ENCODE measurements at regions not wholly inside any gene's neighbourhood (a gene's known extent, or its start where the extent isn't known, plus 50 kb on each side); places are given as distances from the start of the nearest gene placed in this dataset.

DNA sequence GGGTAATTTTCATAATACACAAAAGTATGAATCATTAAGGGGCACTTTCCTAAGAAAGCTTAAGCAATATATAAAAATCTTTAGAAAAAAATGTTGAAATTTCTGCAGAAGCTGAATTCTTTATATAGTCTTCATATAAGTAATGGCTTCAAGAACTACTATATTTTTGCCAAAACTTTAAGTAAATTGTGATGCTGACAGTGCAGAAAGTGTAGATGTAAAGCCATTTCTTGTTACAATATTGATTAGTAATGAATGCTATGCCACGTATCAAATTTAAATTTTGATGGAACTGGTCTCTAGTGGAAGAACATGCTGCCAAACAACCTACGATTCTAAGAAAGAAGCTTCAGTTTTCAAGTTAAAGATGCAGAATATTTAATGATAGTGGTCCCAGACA is 1210.0 kb downstream of the SLITRK1 start:
- no peak for DNase-seq

DNA sequence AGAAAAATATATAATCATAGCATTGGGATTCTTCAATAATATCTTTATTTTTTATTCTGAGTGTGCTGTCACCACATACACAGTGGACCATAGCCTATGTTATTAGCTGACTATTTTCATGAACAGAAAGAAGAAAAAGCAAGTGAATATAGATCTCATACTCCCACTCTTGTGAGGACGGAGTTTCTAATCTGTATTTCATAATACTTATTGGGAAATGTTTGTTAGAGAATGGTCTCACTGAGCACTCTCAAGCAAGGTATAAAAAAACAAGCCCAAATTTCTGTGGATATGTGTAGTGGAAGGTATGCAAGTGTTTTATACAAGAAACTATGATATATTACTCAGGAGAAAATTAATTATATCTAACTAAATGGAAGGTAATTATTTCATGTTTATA is 1218.1 kb downstream of the SLITRK1 start:
- no peak for DNase-seq

GRCh38 chr13:82661126-82661525 is 1221.1 kb downstream of the SLITRK1 start:
- no peak for DNase-seq

DNA sequence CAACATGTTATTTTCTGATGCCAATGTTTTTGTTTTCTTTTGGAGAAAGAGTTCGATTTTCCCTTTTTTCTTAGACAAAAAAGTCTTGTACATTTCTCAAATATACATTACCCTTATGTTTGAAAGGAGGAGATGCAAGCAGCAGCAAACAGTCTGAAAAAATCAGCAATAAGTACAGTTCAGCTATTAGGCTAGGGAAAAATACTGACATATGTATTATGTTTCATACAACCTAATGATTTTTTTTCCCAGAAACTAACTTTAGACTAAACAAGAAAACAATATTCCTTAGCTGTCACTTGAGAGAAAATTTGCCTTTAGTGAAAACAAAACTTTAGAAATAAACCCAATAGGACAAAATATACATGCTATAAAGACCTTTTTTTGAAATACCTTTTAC is 1223.5 kb downstream of the SLITRK1 start:
- no peak for DNase-seq

GRCh38 chr13:82657471-82657870 is 1224.8 kb downstream of the SLITRK1 start:
- DNase-seq = no peak

- DNase-seq = no peak
Measured at GRCh38 chr13:82654861-82655855, 1227.1 kb downstream of the SLITRK1 start.

DNA sequence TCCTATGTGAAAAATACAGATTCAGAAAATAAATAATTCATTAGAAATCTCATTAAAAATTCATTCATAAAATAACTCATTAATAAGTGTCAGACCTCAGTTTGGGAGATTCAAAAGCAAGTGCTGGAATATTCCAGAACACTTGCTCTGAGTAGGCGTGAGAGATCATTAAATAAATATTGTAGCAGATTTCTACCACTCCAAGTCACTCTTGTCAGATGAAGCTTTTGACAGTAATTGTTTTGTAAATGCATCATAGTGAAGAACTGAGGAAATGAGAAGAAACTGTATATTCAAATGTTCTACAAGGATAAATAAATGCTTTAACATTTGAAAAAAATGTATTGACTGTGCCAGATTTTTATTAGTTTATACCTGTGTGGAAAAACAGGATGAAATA is 1228.1 kb downstream of the SLITRK1 start:
- DNase-seq = no peak

DNA sequence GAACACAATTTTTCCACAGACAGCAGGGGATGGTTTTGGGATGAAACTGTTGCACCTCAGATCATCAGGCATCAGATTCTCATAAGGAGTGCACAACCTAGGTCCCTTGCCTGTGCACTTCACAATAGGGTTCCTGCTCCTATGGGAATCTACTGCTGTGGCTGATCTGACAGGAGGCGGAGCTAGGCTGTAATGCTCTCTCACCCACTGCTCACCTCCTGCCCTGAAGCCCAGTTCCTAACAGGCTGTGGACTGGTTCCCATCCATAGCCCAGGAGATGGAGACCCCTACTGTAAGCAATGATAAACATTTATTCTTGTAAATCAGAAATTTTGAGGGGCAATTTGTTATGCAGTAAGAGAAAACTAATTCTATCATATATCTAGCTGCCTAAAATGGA is 1234.7 kb downstream of the SLITRK1 start:
- DNase-seq = no peak

- DNase-seq = no peak
Measured at GRCh38 chr13:82636119-82636518, 1246.2 kb downstream of the SLITRK1 start.

GRCh38 chr13:82634946-82635345 is 1247.3 kb downstream of the SLITRK1 start:
- no peak for DNase-seq

DNA sequence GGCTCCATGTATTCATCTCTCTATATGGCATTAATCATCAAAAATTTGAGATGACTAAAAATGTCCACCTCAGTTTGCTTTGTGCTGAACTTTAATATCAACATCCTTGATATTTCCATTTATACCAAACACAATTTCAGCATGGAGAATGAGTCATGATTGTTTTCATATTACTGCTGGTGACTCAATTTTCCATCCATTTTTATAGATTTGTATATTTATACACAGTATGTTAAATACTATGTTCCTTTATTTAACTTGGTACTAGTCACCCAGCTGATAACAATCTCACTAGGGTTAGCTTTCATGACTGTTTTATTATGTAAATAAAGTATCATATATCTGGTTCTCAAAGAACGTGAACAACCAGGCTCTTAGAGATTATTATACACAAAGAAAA is 1255.1 kb downstream of the SLITRK1 start:
- no peak for DNase-seq

DNA sequence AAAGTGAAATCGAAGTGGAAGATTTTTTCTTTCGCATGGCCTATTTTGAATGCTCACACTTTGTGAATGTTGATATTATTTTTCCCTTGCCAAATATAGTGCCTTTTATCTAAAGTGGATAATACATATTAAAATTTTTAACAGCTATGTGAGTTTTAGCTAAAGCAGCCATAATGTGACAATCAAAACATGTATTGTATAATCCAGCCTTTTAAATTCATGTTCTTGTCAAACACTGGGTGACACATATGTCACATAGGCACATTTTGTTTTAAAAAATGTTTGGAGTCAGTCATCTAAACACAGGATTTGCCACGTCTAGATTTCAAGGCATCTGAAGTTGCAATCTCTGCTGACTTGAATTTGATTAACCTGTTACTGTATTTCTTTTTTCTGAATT is 1256.6 kb downstream of the SLITRK1 start:
- no peak for DNase-seq

GRCh38 chr13:82615043-82615442 is 1267.2 kb downstream of the SLITRK1 start:
- no peak for DNase-seq

GRCh38 chr13:82614086-82614485 is 1268.2 kb downstream of the SLITRK1 start:
- no peak for DNase-seq

DNA sequence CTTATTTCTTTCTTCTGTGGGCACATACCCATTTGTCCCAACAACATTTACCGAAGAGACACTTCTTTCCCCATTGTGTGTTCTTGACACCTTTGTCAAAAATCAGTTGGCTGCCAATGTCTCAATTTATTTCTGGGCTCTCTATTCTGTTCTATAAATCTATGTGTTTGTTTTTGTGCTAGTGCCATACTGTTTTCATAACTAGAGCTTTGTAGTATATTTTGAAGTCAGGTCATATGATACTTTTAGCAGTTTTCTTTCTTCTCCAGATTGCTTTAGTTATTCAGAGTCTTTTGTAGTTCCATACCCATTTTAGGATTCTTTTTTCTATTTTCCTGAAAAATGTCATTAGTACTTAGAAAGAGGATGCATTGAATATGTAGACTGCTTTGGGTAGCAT is 1276.3 kb downstream of the SLITRK1 start:
- no peak for DNase-seq

GRCh38 chr13:82597747-82598146 is 1284.5 kb downstream of the SLITRK1 start:
- no peak for DNase-seq

- no peak for DNase-seq
Measured at GRCh38 chr13:82593239-82593638, 1289.0 kb downstream of the SLITRK1 start.

DNA sequence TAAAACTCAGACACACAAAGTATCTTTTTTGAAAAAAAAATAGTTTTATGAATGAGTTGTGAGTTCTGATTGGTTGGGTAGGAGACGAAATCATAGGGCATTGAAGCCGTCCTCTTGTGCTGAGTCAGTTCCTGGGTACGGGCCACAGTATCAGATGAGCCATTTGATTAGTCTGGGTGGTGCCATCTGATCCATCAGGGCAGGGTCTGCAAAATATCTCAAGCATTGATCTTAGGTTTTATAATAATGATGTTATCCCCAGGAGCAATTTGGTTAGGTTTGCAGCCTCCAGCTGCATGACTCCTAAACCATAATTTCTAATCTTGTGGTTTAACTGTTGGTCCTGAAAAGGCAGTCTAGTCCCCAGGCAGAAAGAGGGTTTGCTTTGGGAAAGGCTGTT is 1310.6 kb downstream of the SLITRK1 start:
- DNase-seq = no peak

- DNase-seq = no peak
Measured at GRCh38 chr13:82569581-82569980, 1312.7 kb downstream of the SLITRK1 start.

- no peak for DNase-seq
Measured at GRCh38 chr13:82566864-82567263, 1315.4 kb downstream of the SLITRK1 start.

DNA sequence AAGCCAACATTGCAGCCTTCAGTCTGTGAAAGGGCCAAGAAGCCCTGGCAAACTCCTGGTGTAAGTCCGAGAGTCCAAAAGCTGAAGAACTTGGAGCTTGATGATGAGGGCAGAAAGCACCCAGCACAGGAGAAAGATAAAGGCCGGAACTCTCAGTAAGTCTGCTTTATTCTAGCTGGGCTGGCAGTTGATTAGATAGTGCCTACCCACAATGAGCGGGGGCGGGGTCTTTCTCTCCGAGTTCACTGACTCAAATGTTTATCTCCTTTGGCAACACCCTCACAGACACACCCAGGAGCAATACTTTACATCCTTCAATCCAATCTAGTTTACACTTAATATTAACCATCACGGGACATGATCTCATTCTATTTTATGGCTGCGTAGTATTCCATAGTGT is 1317.1 kb downstream of the SLITRK1 start:
- DNase-seq = no peak

- DNase-seq = no peak
Measured at GRCh38 chr13:82560889-82561288, 1321.4 kb downstream of the SLITRK1 start.

- DNase-seq = no peak
Measured at GRCh38 chr13:82522872-82523271, 1359.4 kb downstream of the SLITRK1 start.

DNA sequence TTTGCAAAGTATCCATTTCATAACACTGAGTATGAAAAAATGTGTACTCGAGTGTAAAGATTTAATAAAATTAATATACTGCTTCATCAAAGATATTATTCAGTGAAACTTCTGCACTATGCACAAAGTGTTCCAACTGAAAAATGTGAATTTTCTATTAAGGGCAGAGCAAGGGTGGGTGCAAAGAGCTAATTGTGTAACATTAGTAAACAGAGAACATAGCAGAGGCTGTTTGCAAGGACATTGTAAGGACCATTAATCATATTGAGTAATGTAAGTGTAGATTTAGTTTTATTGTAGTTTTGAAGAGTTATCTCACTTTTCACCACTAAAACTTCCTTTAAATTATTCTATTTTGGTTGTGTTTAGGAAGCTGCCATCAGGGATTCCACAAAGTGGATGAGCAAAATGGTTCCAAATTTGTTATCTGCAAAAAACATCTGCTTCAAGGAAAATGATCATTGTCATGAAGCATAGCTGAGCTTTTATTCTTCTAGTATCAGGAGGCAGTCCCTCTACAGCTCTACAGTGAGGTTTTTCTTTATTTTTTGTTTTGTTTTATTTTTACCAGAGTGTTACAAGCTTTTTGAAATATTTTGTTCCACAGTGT is 1375.4 kb downstream of the SLITRK1 start:
- DNase-seq = no peak

All from CD4-positive, alpha-beta T cell treated with Interleukin-17A for 4 hours (primary cell).